ENCODE measurements at regions not wholly inside any gene's neighbourhood (a gene's known extent, or its start where the extent isn't known, plus 50 kb on each side); places are given as distances from the start of the nearest gene placed in this dataset.

DNA sequence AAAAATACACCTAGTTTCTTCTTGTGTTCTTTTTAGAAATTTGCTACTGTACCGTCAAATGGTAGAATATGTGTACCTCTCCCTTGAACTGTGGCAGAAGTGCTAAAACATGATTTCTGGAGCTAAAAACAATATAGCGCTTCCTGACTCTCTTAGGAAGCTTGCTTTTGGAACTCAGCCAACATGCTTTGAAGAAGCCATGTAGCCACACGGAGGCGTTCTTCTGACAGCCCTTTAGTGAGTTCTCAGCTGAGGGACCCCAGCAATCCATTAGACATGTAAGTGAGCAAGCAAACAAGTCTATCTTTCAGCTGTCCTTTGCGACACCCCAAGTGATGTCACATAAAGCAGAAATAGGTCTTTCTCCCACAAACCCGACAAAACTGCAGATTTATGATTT lies 917.0 kb downstream of the CDH9 start:
- TF ChIP-seq, protein P1, sequence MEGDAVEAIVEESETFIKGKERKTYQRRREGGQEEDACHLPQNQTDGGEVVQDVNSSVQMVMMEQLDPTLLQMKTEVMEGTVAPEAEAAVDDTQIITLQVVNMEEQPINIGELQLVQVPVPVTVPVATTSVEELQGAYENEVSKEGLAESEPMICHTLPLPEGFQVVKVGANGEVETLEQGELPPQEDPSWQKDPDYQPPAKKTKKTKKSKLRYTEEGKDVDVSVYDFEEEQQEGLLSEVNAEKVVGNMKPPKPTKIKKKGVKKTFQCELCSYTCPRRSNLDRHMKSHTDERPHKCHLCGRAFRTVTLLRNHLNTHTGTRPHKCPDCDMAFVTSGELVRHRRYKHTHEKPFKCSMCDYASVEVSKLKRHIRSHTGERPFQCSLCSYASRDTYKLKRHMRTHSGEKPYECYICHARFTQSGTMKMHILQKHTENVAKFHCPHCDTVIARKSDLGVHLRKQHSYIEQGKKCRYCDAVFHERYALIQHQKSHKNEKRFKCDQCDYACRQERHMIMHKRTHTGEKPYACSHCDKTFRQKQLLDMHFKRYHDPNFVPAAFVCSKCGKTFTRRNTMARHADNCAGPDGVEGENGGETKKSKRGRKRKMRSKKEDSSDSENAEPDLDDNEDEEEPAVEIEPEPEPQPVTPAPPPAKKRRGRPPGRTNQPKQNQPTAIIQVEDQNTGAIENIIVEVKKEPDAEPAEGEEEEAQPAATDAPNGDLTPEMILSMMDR (IDR thresholded peaks at IDR 0.05), result no peak
- TF ChIP-seq POLR2A (IDR thresholded peaks at IDR 0.05), result no peak

Data from heart left ventricle (tissue), 13 donors.